HG02610 (cell line): ENCODE measurements at regions not wholly inside any gene's neighbourhood (a gene's known extent, or its start where the extent isn't known, plus 50 kb on each side); places are given as distances from the start of the nearest gene placed in this dataset.
A peak's percentile ranks its signal among the peaks of the same experiment; 100 is the strongest.

ENCODE experiments used
- ATAC-seq: cut with Tn5 transposase; IDR thresholded peaks from one replicate; pipeline ENCODE4 v1.9.1; 2021; ENCODE audit warnings: mild to moderate bottlenecking, moderate library complexity; ENCODE audit not compliant: unreplicated experiment

GRCh38 chr5:77948476-77948875 lies 172.3 kb upstream of the TBCA start:
- ATAC-seq: no peak

- ATAC-seq: no peak
These were observed 170.9 kb upstream of the TBCA start for GRCh38 chr5:77947041-77947428.

GRCh38 chr5:77946381-77947040 lies 170.4 kb upstream of the TBCA start:
- ATAC-seq: no peak

GRCh38 chr5:77945874-77946273 lies 169.7 kb upstream of the TBCA start:
- no peak for ATAC-seq

GRCh38 chr5:77944757-77945340 lies 168.7 kb upstream of the TBCA start:
- ATAC-seq: no peak

- ATAC-seq: no peak
These were observed 167.7 kb upstream of the TBCA start for GRCh38 chr5:77943851-77944250.

GRCh38 chr5:77942578-77943239 lies 166.6 kb upstream of the TBCA start:
- no peak for ATAC-seq

- ATAC-seq: peak; percentile 77
These were observed 161.1 kb upstream of the TBCA start for GRCh38 chr5:77937015-77937908.

- ATAC-seq: peak; percentile 15
These were observed 160.2 kb upstream of the TBCA start for GRCh38 chr5:77936365-77936693.

GRCh38 chr5:77935506-77936364 lies 159.6 kb upstream of the TBCA start:
- peak; percentile 61 for ATAC-seq

- ATAC-seq: no peak
These were observed 152.7 kb upstream of the TBCA start for GRCh38 chr5:77928776-77929300.

- ATAC-seq: no peak
These were observed 150.2 kb upstream of the TBCA start for GRCh38 chr5:77926337-77926736.

- ATAC-seq: no peak
These were observed 149.4 kb upstream of the TBCA start for GRCh38 chr5:77925503-77925902.

- ATAC-seq: no peak
These were observed 147.9 kb upstream of the TBCA start for GRCh38 chr5:77924081-77924480.

GRCh38 chr5:77923666-77924065 lies 147.5 kb upstream of the TBCA start:
- no peak for ATAC-seq

GRCh38 chr5:77921094-77921768 lies 145.1 kb upstream of the TBCA start:
- no peak for ATAC-seq

- no peak for ATAC-seq
These were observed 144.4 kb upstream of the TBCA start for GRCh38 chr5:77920359-77921058.

GRCh38 chr5:77915346-77915745 lies 139.2 kb upstream of the TBCA start:
- ATAC-seq: no peak

GRCh38 chr5:77912721-77913120 lies 136.6 kb upstream of the TBCA start:
- no peak for ATAC-seq
